Adipocyte (in vitro differentiated cells): ENCODE measurements at regions not wholly inside any gene's neighbourhood (a gene's known extent, or its start where the extent isn't known, plus 50 kb on each side); places are given as distances from the start of the nearest gene placed in this dataset.

Experiments
- DNase-seq: peaks from one replicate; pipeline ENCODE4 v3.0.0-alpha.2; 2015; ENCODE audit warnings: low read depth
- H3K27me3 ChIP-seq: replicated peaks from 2 replicates; pipeline ENCODE4 v1.7.0; 2013; ENCODE audit warnings: mild to moderate bottlenecking, low read length, moderate library complexity; ENCODE audit not compliant: control insufficient read depth, insufficient read depth
- H3K36me3 ChIP-seq: 2 replicates; pipeline ENCODE4 v1.7.0; 2013; ENCODE audit warnings: low read length, mild to moderate bottlenecking, moderate library complexity; ENCODE audit not compliant: control insufficient read depth, insufficient read depth, severe bottlenecking
- H3K4me1 ChIP-seq: 2 replicates; pipeline ENCODE4 v1.7.0; 2013; ENCODE audit warnings: mild to moderate bottlenecking, low read length, moderate library complexity; ENCODE audit not compliant: control insufficient read depth, insufficient read depth
- H3K4me3 ChIP-seq: 2 replicates; pipeline ENCODE4 v1.7.0; 2013; ENCODE audit warnings: mild to moderate bottlenecking, low read length, moderate library complexity
- H3K9ac ChIP-seq: 2 replicates; pipeline ENCODE4 v1.7.0; 2013; ENCODE audit warnings: mild to moderate bottlenecking, low read length, moderate library complexity
- H3K9me3 ChIP-seq: 2 replicates; pipeline ENCODE4 v1.7.0; 2013; ENCODE audit warnings: mild to moderate bottlenecking, low read length, moderate library complexity; ENCODE audit not compliant: control insufficient read depth

DNA sequence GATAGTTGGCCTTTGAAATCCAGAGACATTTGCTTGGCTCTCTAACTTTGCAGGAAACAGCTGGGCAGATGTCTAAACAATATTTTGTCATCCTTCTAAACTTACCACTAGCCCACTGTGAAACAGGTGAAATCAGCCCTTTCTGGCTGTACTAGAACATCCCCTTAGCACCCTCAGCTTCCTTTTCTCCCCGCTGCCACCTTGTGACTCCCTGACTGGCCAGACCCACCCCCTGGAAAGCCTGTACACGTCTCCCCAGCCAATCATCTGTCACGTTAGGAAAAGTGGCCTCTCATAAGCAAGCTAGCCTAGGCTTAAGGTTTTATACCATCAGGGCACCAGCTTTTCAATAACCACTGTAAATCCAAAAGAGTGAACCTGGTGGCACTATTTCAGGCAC is 88.6 kb upstream of the E2F3 start:
- Histone ChIP-seq H3K27me3 (no peaks in the 10 kb centered on the region), H3K4me1 (peaks cover 6% of the 10 kb centered on the region), H3K9me3 (peaks cover 4% of the 10 kb centered on the region)

DNA sequence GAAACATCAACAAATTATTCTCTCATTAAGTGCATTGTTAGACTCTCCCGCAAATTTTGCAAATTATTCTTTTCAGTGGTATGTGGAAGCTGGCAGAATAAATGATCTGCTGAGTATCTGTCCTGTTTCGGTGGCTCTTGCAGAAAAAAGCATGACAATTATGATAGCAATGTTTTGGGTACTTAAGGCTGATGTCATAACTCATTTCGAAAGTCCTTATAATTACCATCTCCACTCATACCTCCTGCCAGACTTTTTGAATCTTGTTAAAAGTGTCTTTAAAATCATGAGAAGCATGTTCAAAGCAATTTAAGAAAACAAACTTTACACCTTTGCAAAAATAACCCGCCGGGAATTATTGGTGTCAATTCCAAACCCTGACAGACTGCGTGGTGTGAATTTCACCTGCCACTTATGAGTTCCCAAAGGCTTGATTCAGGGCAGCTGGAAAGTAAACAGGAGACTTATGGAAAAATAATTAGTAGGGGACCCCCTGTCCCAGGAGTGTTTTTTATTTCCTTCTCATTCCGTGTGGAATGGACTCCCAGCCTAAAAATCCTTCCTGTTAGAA is 87.6 kb upstream of the E2F3 start:
- Histone ChIP-seq H3K4me3 (no peak overlapping the region), H3K9ac (no peak overlapping the region), H3K4me1 (peaks cover 6% of the 10 kb centered on the region), H3K36me3 (no peaks in the 10 kb centered on the region), H3K9me3 (peaks cover 4% of the 10 kb centered on the region), H3K27me3 (no peaks in the 10 kb centered on the region)
- peak; percentile 26 for DNase-seq

More for the DNA sequence above, 88.6 kb upstream of the E2F3 start:
- Histone ChIP-seq H3K4me3 (no peak overlapping the region), H3K36me3 (no peaks in the 10 kb centered on the region), H3K9ac (no peak overlapping the region)
- no peak for DNase-seq

DNA sequence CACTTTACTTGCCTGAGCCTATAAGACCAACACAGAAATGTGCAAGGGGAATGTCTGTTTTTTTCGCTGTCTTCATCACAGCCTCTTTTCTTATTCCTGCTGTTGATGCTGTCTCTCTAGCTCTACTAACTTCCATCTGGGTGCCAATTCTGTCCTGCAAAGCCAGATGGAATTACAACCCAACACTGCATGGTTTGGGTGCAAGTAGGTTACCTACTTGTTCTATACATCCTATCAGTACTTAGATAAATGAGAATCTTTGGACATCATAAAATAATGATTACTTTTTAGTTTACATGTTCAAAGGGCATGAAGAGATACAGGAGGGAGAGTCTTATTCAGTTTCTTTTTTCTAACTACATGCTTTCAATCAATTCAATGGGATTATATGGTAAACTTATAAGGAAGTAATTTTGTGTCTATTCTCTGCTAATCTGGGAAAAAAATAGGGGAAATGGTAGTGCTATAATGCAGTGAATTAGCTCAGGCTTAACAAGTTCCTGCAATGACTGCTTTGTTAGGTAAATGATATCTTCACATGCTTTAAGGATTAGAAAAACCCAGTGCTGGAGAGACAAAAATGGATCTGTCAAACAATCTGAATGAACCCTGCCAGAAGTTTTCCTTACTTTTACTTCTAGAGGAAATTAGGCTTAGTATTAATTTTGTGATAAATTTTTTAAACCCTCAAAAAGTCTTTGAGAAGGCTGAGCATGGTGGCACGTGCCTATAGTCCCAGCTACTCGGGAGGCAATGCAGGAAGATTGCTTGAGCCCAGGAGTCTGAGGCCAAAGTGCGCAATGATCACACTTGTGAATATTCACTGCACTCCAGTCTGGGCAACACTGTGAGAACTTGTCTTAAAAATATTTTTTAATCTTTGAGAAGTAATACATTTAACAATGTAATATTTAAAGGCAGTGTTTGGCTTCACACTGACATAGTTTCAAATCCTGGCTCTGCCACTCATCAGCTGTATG is 86.5 kb upstream of the E2F3 start:
- Histone ChIP-seq H3K4me1 (peaks cover 6% of the 10 kb centered on the region), H3K36me3 (no peaks in the 10 kb centered on the region), H3K9ac (no peak overlapping the region), H3K27me3 (no peaks in the 10 kb centered on the region), H3K9me3 (peaks cover 4% of the 10 kb centered on the region), H3K4me3 (no peak overlapping the region)
- no peak for DNase-seq

DNA sequence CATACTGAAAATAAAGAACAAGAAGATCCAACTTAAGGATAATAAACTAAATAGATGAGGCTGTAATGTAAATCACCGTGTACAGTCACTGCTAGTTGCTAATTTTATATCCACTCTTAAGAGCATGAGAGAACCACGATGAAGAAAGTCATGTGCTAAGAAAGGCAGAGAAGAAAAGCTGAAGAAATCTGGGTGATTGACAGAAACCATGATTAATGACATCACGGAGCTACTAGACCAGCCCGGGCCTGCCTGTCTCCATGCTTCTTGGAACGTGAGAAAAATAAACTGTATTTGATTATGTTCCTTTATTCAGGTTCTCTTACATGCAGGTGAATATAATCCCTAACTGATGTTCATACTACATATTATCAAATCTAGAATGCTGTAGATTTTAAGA is 84.2 kb upstream of the E2F3 start:
- H3K27me3 ChIP-seq, result no peaks in the 10 kb centered on the region
- H3K4me3 ChIP-seq, result no peak overlapping the region
- no peak overlapping the region for H3K9ac ChIP-seq
- peaks cover 4% of the 10 kb centered on the region for H3K9me3 ChIP-seq
- DNase-seq, result no peak
- peaks cover 6% of the 10 kb centered on the region for H3K4me1 ChIP-seq
- H3K36me3 ChIP-seq, result no peaks in the 10 kb centered on the region

DNA sequence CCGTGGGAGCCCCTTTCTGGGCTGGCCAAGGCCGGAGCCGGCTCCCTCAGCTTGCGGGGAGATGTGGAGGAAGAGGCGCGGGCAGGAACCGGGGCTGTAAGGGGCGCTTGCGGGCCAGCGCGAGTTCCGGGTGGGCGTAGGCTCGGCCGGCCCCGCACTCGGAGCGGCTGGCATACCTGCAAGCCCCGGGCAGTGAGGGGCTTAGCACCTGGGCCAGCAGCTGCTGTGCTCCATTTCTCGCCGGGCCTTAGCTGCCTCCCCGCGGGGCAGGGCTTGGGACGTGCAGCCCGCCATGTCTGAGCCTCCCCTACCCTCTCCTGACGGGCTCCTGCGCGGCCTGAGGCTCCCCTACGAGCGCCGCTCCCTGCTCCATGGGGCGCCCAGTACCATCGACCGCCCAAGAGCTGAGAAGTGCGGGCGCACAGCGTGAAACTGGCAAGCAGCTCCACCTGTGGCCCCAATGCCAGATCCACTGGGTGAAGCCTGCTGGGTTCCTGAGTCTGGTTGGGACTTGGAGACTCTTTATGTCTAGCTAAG is 82.8 kb upstream of the E2F3 start:
- Histone ChIP-seq H3K36me3 (no peaks in the 10 kb centered on the region), H3K4me1 (peaks cover 6% of the 10 kb centered on the region), H3K27me3 (no peaks in the 10 kb centered on the region), H3K9me3 (peaks cover 4% of the 10 kb centered on the region), H3K9ac (no peak overlapping the region), H3K4me3 (no peak overlapping the region)
- no peak for DNase-seq

DNA sequence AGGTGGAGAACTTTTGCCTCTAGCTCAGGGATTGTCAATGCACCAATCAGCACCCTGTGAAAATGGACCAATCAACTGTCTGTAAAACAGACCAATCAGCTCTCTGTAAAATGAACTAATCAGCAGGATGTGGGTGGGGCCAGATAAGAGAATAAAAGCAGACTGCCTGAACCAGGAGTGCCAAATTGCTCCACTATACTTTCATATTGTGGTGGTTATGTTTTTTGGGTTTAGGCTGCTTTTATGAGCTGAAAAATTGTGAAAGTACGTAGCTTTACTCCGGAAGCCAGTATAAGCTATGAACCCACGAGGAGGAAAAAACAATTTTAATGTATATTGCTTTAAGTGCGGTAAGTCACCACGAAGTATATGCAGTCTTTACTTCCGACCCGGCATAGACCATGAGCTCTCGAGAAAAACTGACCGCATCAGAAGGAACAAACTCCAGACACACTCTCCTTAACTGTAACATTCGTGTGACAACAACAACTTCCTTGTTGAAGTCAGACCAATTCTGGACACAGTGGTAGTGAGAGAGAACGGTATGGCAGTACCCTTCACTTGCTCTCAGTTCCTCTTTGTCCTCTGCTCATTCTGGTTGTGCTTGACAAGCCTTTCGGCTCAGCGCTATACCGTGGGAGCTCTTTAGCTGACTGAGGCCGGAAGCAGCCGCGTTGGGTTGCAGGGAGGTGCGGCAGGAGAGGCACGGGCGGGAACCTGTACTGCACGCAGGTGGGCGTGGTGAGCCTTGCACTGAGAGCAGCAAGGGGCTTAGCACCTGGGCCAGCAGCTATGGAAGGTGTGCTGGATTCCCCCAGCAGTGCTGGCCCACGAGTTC is 81.9 kb upstream of the E2F3 start:
- no peak for DNase-seq
- H3K9ac ChIP-seq, result no peak overlapping the region
- H3K9me3 ChIP-seq, result peaks cover 4% of the 10 kb centered on the region
- H3K4me1 ChIP-seq, result peaks cover 6% of the 10 kb centered on the region
- H3K36me3 ChIP-seq, result no peaks in the 10 kb centered on the region
- no peak overlapping the region for H3K4me3 ChIP-seq
- H3K27me3 ChIP-seq, result no peaks in the 10 kb centered on the region

DNA sequence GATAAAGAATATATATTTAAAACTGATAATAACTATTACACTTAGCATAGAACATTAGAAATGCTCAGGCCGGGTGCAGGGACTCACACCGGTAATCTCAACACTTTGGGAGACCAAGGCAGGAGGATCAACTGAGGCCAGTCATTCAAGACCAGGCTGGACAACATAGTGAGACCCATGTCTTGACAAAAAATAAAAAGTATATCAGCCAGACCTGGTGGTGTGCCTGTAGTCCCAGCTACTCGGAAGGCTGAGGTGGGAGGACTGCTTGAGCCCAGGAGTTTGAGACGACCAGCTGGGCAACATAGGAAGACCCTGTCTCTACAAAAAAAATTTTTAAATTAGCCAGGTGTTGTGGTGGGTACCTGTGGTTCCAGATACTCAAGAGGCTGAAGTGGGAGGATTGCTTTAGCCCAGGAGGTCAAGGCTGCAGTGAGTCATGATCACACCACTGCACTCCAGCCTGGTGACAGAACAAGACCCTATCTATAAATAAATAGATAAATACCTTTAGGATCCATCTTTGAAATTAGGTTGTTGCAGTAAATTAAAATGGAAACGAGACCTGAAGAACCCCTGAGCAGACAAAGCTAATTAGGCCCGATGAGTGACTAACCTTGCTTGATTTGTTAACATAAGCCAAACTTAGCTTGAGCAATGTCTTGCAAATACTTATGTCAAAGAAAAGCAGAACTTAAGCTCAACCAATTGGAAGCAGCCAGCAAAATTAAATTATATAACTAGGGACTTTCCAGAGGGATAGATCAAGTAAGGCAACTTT is 75.8 kb upstream of the E2F3 start:
- H3K4me1 ChIP-seq, result no peaks in the 10 kb centered on the region
- no peak overlapping the region for H3K9ac ChIP-seq
- no peaks in the 10 kb centered on the region for H3K36me3 ChIP-seq
- peak; percentile 62 for DNase-seq
- no peaks in the 10 kb centered on the region for H3K9me3 ChIP-seq
- H3K27me3 ChIP-seq, result peaks cover 15% of the 10 kb centered on the region
- H3K4me3 ChIP-seq, result no peak overlapping the region

DNA sequence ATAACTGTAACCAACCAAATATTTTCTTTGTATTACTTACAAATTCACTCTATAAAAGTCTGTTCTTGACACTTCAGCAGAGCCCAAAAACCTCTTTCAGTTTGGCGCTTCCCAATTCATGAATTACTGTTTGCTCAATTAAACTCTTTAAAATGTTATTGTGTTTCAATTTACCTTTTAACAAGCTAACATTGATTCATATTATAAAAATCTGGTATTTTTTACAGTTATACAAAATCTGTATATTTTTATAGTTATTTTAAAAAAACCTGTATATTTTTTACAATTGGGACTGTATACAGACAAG is 75.3 kb upstream of the E2F3 start:
- DNase-seq, result no peak
- no peaks in the 10 kb centered on the region for H3K9me3 ChIP-seq
- H3K27me3 ChIP-seq, result peaks cover 15% of the 10 kb centered on the region
- no peaks in the 10 kb centered on the region for H3K36me3 ChIP-seq
- no peak overlapping the region for H3K4me3 ChIP-seq
- no peaks in the 10 kb centered on the region for H3K4me1 ChIP-seq
- H3K9ac ChIP-seq, result no peak overlapping the region

DNA sequence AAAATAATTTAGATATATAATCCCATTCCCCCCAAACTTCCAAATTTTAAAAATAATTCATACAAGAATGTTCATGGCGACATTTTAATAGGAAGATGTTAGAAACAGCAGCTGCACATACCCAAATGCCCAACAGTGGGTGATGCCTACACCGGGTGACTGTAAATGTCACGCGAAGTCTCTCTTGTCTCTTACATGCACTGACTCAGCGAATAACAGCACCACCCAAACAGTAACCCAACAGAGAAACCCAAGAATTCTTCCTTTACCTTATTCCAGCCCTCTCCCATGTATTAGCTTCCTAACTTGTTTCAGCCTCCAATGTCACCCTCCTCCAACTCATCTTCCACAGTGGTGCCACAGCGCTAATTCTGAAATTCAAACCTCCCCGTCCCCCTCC is 74.5 kb upstream of the E2F3 start:
- H3K27me3 ChIP-seq, result peaks cover 15% of the 10 kb centered on the region
- no peaks in the 10 kb centered on the region for H3K9me3 ChIP-seq
- H3K9ac ChIP-seq, result no peak overlapping the region
- no peak overlapping the region for H3K4me3 ChIP-seq
- H3K4me1 ChIP-seq, result no peaks in the 10 kb centered on the region
- no peaks in the 10 kb centered on the region for H3K36me3 ChIP-seq
- no peak for DNase-seq

DNA sequence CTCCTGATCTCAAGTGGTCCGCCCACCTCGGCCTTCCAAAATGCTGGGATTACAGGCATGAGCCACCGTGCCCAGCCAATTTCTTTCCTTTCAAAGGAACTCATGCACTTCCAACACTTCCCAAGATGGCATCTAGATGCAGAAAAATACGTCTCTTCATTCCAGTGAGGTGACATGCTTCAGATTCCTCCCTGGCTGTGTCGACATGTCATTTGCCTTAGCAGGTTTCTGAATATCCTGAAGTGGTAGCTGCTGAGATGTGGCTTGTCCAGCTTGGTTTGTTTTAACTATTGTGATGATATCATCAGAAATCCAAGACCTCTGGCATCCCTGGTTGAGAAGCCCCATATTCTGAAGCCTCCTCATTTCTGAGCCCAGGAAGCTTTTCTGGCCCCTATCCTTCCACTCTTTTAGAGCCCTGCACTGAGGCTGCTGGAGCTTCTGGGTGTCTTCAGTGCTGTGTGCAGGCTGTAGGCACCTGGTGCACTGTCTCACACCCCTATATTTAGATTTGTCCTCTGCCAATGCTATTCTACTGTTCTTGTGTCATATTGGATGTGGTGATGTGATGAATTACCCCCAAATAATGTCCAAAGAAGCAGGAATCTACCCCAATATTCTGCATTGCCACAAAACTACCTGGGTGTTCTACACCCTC is 73.3 kb upstream of the E2F3 start:
- H3K4me3 ChIP-seq, result no peak overlapping the region
- no peak overlapping the region for H3K9ac ChIP-seq
- no peaks in the 10 kb centered on the region for H3K4me1 ChIP-seq
- no peak for DNase-seq
- H3K9me3 ChIP-seq, result no peaks in the 10 kb centered on the region
- peaks cover 15% of the 10 kb centered on the region for H3K27me3 ChIP-seq
- no peaks in the 10 kb centered on the region for H3K36me3 ChIP-seq
